GM19438 (cell line): ENCODE measurements at regions not wholly inside any gene's neighbourhood (a gene's known extent, or its start where the extent isn't known, plus 50 kb on each side); places are given as distances from the start of the nearest gene placed in this dataset.

ENCODE experiments used
- ATAC-seq: cut with Tn5 transposase; IDR thresholded peaks from one replicate; pipeline ENCODE4 v1.9.1; 2021; ENCODE audit warnings: low read depth; ENCODE audit not compliant: unreplicated experiment

- ATAC-seq, result no peak
Measured at GRCh38 chr9:105912157-105912862, 218.0 kb downstream of the TMEM38B start.

- ATAC-seq, result no peak
Measured at GRCh38 chr9:105912863-105913516, 218.6 kb downstream of the TMEM38B start.

GRCh38 chr9:105921057-105921726 lies 226.9 kb downstream of the TMEM38B start:
- no peak for ATAC-seq

GRCh38 chr9:105928416-105928815 lies 234.1 kb downstream of the TMEM38B start:
- no peak for ATAC-seq

- no peak for ATAC-seq
Measured at GRCh38 chr9:105930011-105930627, 235.8 kb downstream of the TMEM38B start.

GRCh38 chr9:105932276-105932675 lies 237.9 kb downstream of the TMEM38B start:
- ATAC-seq, result no peak

- ATAC-seq, result no peak
Measured at GRCh38 chr9:105950448-105950847, 256.1 kb downstream of the TMEM38B start.

- ATAC-seq, result no peak
Measured at GRCh38 chr9:105950894-105951293, 256.6 kb downstream of the TMEM38B start.

- ATAC-seq, result no peak
Measured at GRCh38 chr9:105954517-105954916, 260.2 kb downstream of the TMEM38B start.

GRCh38 chr9:105957830-105958229 lies 263.5 kb downstream of the TMEM38B start:
- ATAC-seq, result no peak

GRCh38 chr9:105958587-105958986 lies 264.2 kb downstream of the TMEM38B start:
- no peak for ATAC-seq

- no peak for ATAC-seq
Measured at GRCh38 chr9:105959531-105959930, 265.2 kb downstream of the TMEM38B start.

- ATAC-seq, result peak; percentile 54
Measured at GRCh38 chr9:105963343-105964099, 269.2 kb downstream of the TMEM38B start.

- ATAC-seq, result no peak
Measured at GRCh38 chr9:105964156-105964555, 269.8 kb downstream of the TMEM38B start.

- no peak for ATAC-seq
Measured at GRCh38 chr9:105966834-105967233, 272.5 kb downstream of the TMEM38B start.

- ATAC-seq, result no peak
Measured at GRCh38 chr9:105967248-105967647, 272.9 kb downstream of the TMEM38B start.

GRCh38 chr9:105967797-105968196 lies 273.5 kb downstream of the TMEM38B start:
- ATAC-seq, result no peak

- no peak for ATAC-seq
Measured at GRCh38 chr9:105968811-105969466, 274.6 kb downstream of the TMEM38B start.

GRCh38 chr9:105969636-105970035 lies 275.3 kb downstream of the TMEM38B start:
- ATAC-seq, result no peak

GRCh38 chr9:105971986-105972385 lies 277.6 kb downstream of the TMEM38B start:
- no peak for ATAC-seq
